ENCODE measurements at regions not wholly inside any gene's neighbourhood (a gene's known extent, or its start where the extent isn't known, plus 50 kb on each side); places are given as distances from the start of the nearest gene placed in this dataset.

DNA sequence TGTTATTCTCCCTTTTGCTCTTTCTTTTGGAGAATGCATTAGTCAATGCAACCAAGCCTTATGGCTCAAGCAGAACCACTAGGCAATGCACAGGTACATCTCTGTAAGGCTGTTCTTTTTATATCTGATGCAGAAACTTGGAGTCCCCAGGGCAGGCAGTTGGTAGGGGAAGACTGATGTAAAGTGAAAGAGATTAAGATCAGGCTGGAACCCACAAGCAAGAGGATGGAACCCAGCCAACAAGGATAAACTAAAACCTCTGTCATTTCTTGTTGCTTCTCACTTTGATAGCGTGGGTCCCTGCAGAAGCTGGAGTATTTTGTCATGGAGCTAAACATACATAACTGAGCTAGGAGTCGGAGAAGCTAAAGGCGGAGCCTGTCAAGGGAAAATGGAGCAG is 142.9 kb downstream of the GPAM start:
- Histone ChIP-seq H2BK120ac (ENCODE audit: low read depth, low read length, poor library complexity, severe bottlenecking) (no peak overlapping the region), H3K4ac (ENCODE audit: low read depth, low read length) (no peak overlapping the region), H3K79me2 (ENCODE audit: insufficient read depth, low read length) (no peaks in the 10 kb centered on the region), H4K8ac (replicated peaks; ENCODE audit: insufficient read length, low read depth, low read length) (no peak overlapping the region), H3K23me2 (ENCODE audit: insufficient read length, low read depth, low read length, poor library complexity, severe bottlenecking) (no peaks in the 10 kb centered on the region), H3K23ac (ENCODE audit: insufficient read length, low read depth, low read length) (no peak overlapping the region), H3K9me3 (ENCODE audit: control insufficient read depth, low read depth, low read length) (no peaks in the 10 kb centered on the region), H2BK20ac (ENCODE audit: low read depth, low read length, poor library complexity, severe bottlenecking) (no peak overlapping the region), H2AFZ (ENCODE audit: low read length) (no peak overlapping the region), H3T11ph (ENCODE audit: low read length) (no peak overlapping the region), H2BK15ac (ENCODE audit: low read depth, low read length) (no peak overlapping the region), H3K4me2 (ENCODE audit: insufficient read depth, insufficient read length, low read length) (no peak overlapping the region), H3K27me3 (ENCODE audit: insufficient read depth, low read length) (no peaks in the 10 kb centered on the region), H4K5ac (ENCODE audit: insufficient read length, low read depth, low read length) (no peak overlapping the region), H2AK5ac (ENCODE audit: insufficient read length, low read length) (no peak overlapping the region), H4K91ac (ENCODE audit: insufficient read length, low read depth, low read length) (no peak overlapping the region), H2BK5ac (ENCODE audit: insufficient read length, low read length) (no peak overlapping the region), H3K56ac (ENCODE audit: insufficient read length, low read depth, low read length) (no peak overlapping the region), H3K14ac (ENCODE audit: insufficient read depth, low read length) (no peak overlapping the region), H2BK12ac (ENCODE audit: insufficient read length, low read depth, low read length) (no peak overlapping the region), H3K9ac (ENCODE audit: extremely low read depth, insufficient read length, low read length) (no peak overlapping the region), H4K20me1 (ENCODE audit: control insufficient read depth, insufficient read depth, insufficient read length) (no peaks in the 10 kb centered on the region), H3K79me1 (ENCODE audit: insufficient read depth, low read depth, low read length, poor library complexity, severe bottlenecking) (no peaks in the 10 kb centered on the region), H3K18ac (ENCODE audit: insufficient read length, low read depth, low read length) (no peak overlapping the region), H3K4me1 (ENCODE audit: insufficient read depth, low read length) (no peaks in the 10 kb centered on the region), H3K27ac (ENCODE audit: insufficient read length, low read depth, low read length) (no peak overlapping the region)
- Mint-ChIP-seq H3K27ac (no peak overlapping the region), H3K4me1 (no peaks in the 10 kb centered on the region), H3K36me3 (ENCODE audit: insufficient read depth in 1 of 3, low read depth in 3 of 3) (no peaks in the 10 kb centered on the region; a peak in 1 of 7 replicates), H3K27me3 (ENCODE audit: low read depth) (peaks cover 3% of the 10 kb centered on the region), H3K9me3 (peaks cover 0 to 6% of the 10 kb centered on the region in 2 experiments; a peak in 4 of 5 replicates), H3K4me3 (no peak overlapping the region)
- no peak for DNase-seq
- no CpG with 5 or more reads among the region's 3 CpGs for WGBS (ENCODE audit: extremely low coverage, insufficient read length, low lambda C conversion rate)
- TF ChIP-seq, protein P1, sequence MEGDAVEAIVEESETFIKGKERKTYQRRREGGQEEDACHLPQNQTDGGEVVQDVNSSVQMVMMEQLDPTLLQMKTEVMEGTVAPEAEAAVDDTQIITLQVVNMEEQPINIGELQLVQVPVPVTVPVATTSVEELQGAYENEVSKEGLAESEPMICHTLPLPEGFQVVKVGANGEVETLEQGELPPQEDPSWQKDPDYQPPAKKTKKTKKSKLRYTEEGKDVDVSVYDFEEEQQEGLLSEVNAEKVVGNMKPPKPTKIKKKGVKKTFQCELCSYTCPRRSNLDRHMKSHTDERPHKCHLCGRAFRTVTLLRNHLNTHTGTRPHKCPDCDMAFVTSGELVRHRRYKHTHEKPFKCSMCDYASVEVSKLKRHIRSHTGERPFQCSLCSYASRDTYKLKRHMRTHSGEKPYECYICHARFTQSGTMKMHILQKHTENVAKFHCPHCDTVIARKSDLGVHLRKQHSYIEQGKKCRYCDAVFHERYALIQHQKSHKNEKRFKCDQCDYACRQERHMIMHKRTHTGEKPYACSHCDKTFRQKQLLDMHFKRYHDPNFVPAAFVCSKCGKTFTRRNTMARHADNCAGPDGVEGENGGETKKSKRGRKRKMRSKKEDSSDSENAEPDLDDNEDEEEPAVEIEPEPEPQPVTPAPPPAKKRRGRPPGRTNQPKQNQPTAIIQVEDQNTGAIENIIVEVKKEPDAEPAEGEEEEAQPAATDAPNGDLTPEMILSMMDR (conservative IDR thresholded peaks at IDR 0.05): no peak
